Glutamatergic neuron (in vitro differentiated cells): ENCODE measurements at regions not wholly inside any gene's neighbourhood (a gene's known extent, or its start where the extent isn't known, plus 50 kb on each side); places are given as distances from the start of the nearest gene placed in this dataset.

Experiments used
- DNase-seq: peaks from one replicate; pipeline ENCODE4 v3.0.0; 2022
- H3K27ac Mint-ChIP-seq: one replicate; pipeline ENCODE4 v1.8.0; 2020; ENCODE audit warnings: mild to moderate bottlenecking, mixed read lengths, inconsistent platforms; ENCODE audit not compliant: unreplicated experiment
- H3K27me3 Mint-ChIP-seq: one replicate; pipeline ENCODE4 v1.8.0; 2020; ENCODE audit warnings: mild to moderate bottlenecking, moderate library complexity, mixed read lengths, inconsistent platforms; ENCODE audit not compliant: unreplicated experiment
- H3K36me3 Mint-ChIP-seq: one replicate; pipeline ENCODE4 v1.8.0; 2020; ENCODE audit warnings: mild to moderate bottlenecking, mixed read lengths, inconsistent platforms; ENCODE audit not compliant: unreplicated experiment
- H3K4me1 Mint-ChIP-seq: one replicate; pipeline ENCODE4 v1.8.0; 2020; ENCODE audit warnings: mild to moderate bottlenecking, low read depth, mixed read lengths, inconsistent platforms; ENCODE audit not compliant: unreplicated experiment
- H3K4me3 Mint-ChIP-seq: one replicate; pipeline ENCODE4 v1.8.0; 2020; ENCODE audit warnings: mild to moderate bottlenecking, mixed read lengths, inconsistent platforms; ENCODE audit not compliant: unreplicated experiment
- H3K9me3 Mint-ChIP-seq: one replicate; pipeline ENCODE4 v1.8.0; 2020; ENCODE audit warnings: mild to moderate bottlenecking, moderate library complexity, mixed read lengths, inconsistent platforms; ENCODE audit not compliant: unreplicated experiment
- TF ChIP-seq, protein P1 (sequence below): fragments of 200-600 bp; sonication (generic); IDR thresholded peaks from one replicate; pipeline ENCODE4 v1.5.0; 2021; ENCODE audit not compliant: partially characterized antibody, unreplicated experiment

DNA sequence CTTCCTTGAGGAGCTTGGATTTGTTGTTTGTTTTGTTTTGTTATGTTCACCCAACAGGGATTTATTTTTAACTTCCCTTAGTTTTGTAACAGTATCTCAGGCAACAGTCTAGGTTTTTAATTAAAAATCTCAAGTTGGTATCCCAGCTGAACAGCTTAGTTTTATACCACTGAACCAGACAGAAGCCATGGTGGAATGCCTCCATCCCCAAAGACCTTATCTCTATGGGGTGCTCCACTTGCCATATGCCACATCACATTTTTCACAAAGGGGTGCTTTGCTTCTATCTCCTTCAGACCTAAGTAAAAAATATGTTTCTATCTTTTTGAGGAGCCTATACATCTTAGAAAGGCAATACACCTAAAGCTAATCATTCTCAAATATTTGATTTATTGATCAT lies 715.8 kb upstream of the KIF2B start:
- TF ChIP-seq, protein P1, sequence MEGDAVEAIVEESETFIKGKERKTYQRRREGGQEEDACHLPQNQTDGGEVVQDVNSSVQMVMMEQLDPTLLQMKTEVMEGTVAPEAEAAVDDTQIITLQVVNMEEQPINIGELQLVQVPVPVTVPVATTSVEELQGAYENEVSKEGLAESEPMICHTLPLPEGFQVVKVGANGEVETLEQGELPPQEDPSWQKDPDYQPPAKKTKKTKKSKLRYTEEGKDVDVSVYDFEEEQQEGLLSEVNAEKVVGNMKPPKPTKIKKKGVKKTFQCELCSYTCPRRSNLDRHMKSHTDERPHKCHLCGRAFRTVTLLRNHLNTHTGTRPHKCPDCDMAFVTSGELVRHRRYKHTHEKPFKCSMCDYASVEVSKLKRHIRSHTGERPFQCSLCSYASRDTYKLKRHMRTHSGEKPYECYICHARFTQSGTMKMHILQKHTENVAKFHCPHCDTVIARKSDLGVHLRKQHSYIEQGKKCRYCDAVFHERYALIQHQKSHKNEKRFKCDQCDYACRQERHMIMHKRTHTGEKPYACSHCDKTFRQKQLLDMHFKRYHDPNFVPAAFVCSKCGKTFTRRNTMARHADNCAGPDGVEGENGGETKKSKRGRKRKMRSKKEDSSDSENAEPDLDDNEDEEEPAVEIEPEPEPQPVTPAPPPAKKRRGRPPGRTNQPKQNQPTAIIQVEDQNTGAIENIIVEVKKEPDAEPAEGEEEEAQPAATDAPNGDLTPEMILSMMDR: no peak
- DNase-seq: no peak
- H3K36me3 Mint-ChIP-seq: no peaks in the 10 kb centered on the region
- H3K4me1 Mint-ChIP-seq: no peaks in the 10 kb centered on the region
- H3K27ac Mint-ChIP-seq: no peak overlapping the region
- H3K4me3 Mint-ChIP-seq: no peak overlapping the region
- no peaks in the 10 kb centered on the region for H3K27me3 Mint-ChIP-seq
- H3K9me3 Mint-ChIP-seq: peaks cover 2% of the 10 kb centered on the region

DNA sequence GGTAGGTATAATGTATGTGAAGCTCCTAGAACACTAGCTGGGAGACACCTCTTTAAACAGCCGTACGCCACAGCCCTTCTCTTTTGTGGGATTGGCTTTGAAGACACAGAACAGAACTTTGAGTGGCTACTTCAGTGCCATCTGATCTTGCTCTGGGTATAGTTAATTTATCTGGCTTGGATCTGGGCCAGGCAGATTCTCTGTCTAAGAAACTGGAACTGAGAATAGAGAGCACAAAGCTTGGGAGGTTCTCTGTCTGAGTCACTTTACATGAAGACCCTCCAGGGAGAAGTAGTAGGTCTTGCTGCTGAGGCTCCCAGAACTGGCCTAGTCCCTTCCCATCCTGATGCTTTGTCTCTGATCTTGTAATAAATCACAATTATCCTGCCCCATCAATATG lies 721.0 kb upstream of the KIF2B start:
- DNase-seq: no peak
- no peaks in the 10 kb centered on the region for H3K27me3 Mint-ChIP-seq
- no peaks in the 10 kb centered on the region for H3K9me3 Mint-ChIP-seq
- no peak overlapping the region for H3K4me3 Mint-ChIP-seq
- no peaks in the 10 kb centered on the region for H3K4me1 Mint-ChIP-seq
- no peaks in the 10 kb centered on the region for H3K36me3 Mint-ChIP-seq
- no peak overlapping the region for H3K27ac Mint-ChIP-seq
- TF ChIP-seq, protein P1: no peak

GRCh38 chr17:53100126-53100525 lies 722.6 kb upstream of the KIF2B start:
- H3K4me3 Mint-ChIP-seq: no peak overlapping the region
- TF ChIP-seq, protein P1: no peak
- no peak overlapping the region for H3K27ac Mint-ChIP-seq
- no peaks in the 10 kb centered on the region for H3K27me3 Mint-ChIP-seq
- H3K9me3 Mint-ChIP-seq: no peaks in the 10 kb centered on the region
- H3K36me3 Mint-ChIP-seq: peaks cover 5% of the 10 kb centered on the region
- DNase-seq: no peak
- H3K4me1 Mint-ChIP-seq: no peaks in the 10 kb centered on the region

DNA sequence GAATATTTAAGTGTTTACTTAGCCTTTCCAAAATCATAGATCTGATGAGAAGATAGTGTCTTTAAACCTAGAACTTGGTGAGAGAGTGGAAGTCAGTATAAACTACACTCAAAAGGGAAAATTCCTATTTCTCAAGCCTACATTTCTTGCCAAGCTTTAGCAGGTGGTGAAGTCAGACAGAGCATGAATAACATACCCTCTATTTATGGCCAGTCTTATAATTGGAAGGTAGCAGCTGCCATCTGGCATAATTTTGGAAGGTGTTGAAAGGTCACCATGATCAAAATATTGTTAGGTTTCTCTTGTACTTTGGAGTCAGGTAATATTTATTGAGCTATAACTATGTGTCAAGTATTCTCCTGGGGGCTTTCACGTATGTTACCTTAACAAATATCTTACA lies 729.3 kb upstream of the KIF2B start:
- TF ChIP-seq, protein P1: no peak
- DNase-seq: no peak
- Mint-ChIP-seq H3K36me3 (peaks cover 5% of the 10 kb centered on the region), H3K27ac (no peak overlapping the region), H3K27me3 (no peaks in the 10 kb centered on the region), H3K4me1 (no peaks in the 10 kb centered on the region), H3K9me3 (no peaks in the 10 kb centered on the region), H3K4me3 (no peak overlapping the region)

DNA sequence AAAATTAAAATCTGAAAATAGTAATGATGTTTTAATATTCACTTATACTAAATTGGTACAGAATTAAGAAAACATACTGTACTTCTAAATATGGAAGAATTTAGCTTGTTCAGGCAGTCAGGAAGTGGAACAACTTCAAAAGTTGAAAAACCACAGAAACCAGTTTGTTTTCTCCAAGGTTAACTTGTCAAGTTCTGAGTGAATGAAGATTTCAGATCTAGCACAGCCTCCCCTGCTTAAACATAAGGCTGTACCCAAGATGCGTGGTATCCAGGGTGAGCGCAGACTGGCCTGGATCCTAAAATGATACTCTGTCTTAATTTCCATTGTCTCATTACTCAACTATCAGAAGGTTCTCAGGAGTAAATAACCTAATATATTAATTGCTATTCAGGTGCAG lies 730.7 kb upstream of the KIF2B start:
- TF ChIP-seq, protein P1: no peak
- DNase-seq: no peak
- Mint-ChIP-seq H3K27ac (no peak overlapping the region), H3K4me1 (no peaks in the 10 kb centered on the region), H3K36me3 (peaks cover 5% of the 10 kb centered on the region), H3K9me3 (no peaks in the 10 kb centered on the region), H3K27me3 (no peaks in the 10 kb centered on the region), H3K4me3 (no peak overlapping the region)
